Natural killer cell (primary cell): ENCODE measurements at regions not wholly inside any gene's neighbourhood (a gene's known extent, or its start where the extent isn't known, plus 50 kb on each side); places are given as distances from the start of the nearest gene placed in this dataset.
A peak's percentile ranks its signal among the peaks of the same experiment; 100 is the strongest.
"Not testable (repeated sequence)": the region's sequence is repeated elsewhere in the genome, so short reads cannot be mapped to it uniquely, and the experiment has no call there.

ENCODE experiments used
- ATAC-seq, 3 donors: fragments of 150-1000 bp in 2 of 3; fragments of 200-7000 bp in 1 of 3; cut with Tn5 transposase; 1 replicate in 1 of 3; 2 replicates in 2 of 3; pipeline ENCODE4 v1.10.0; 2021; ENCODE audit warnings: mild to moderate bottlenecking in 2 of 3, moderate library complexity in 2 of 3
- DNase-seq, 2 donors: peaks; one replicate each; pipeline versions ENCODE4 v3.0.0 to v3.0.0-alpha.2; 2013 to 2021; ENCODE audit warnings: mixed read lengths in 1 of 2
- H3K27ac ChIP-seq: one replicate; pipeline ENCODE4 v1.5.1; 2013; ENCODE audit warnings: mild to moderate bottlenecking, low read length
- H3K27me3 ChIP-seq: one replicate; pipeline ENCODE4 v1.6.1; 2013; ENCODE audit warnings: low read length; ENCODE audit not compliant: control insufficient read depth, insufficient read depth
- H3K36me3 ChIP-seq: one replicate; pipeline ENCODE4 v1.6.1; 2013; ENCODE audit warnings: low read length; ENCODE audit not compliant: control insufficient read depth, insufficient read depth
- H3K4me1 ChIP-seq: one replicate; pipeline ENCODE4 v1.6.1; 2013; ENCODE audit warnings: low read length; ENCODE audit not compliant: control insufficient read depth, insufficient read depth
- H3K4me3 ChIP-seq: one replicate; pipeline ENCODE4 v1.5.1; 2013; ENCODE audit warnings: low read length
- H3K9me3 ChIP-seq: one replicate; pipeline ENCODE4 v1.6.1; 2013; ENCODE audit warnings: low read length; ENCODE audit not compliant: control insufficient read depth, insufficient read depth
- H3K27ac Mint-ChIP-seq, 2 donors: one replicate each; pipeline ENCODE4 v1.8.0; 2022; ENCODE audit warnings: mild to moderate bottlenecking in 2 of 2, mixed read lengths in 2 of 2, moderate library complexity in 1 of 2
- H3K27me3 Mint-ChIP-seq, 2 donors: one replicate each; pipeline ENCODE4 v1.8.0; 2022; ENCODE audit warnings: low read depth in 2 of 2, mixed read lengths in 2 of 2
- H3K36me3 Mint-ChIP-seq: one replicate; pipeline ENCODE4 v1.8.0; 2022; ENCODE audit warnings: mixed read lengths
- H3K4me1 Mint-ChIP-seq, 2 donors: one replicate each; pipeline ENCODE4 v1.8.0; 2022; ENCODE audit warnings: mixed read lengths in 2 of 2
- H3K4me3 Mint-ChIP-seq: one replicate; pipeline ENCODE4 v1.8.0; 2022; ENCODE audit warnings: mild to moderate bottlenecking, moderate library complexity, mixed read lengths
- H3K9me3 Mint-ChIP-seq, 2 donors: one replicate each; pipeline ENCODE4 v1.8.0; 2022; ENCODE audit warnings: mixed read lengths in 2 of 2
- CTCF ChIP-seq: fragments of 200-600 bp; IDR thresholded peaks from one replicate; pipeline ENCODE4 v1.8.0; 2022; ENCODE audit warnings: antibody characterized with exemption
- WGBS: methylation state at CpG from one replicate; pipeline ENCODE4 v1.1.7; 2013; ENCODE audit warnings: missing lambda C conversion rate; ENCODE audit not compliant: insufficient coverage; 5-methylcytosine and 5-hydroxymethylcytosine counted together
- intact Hi-C: fragments of 100-400 bp; cut with micrococcal nuclease; formaldehyde crosslinking; loops from one replicate; pipeline ENCODE4 v1.14.2; 2022

GRCh38 chr3:145087038-145087437 is 1073.9 kb downstream of the PLOD2 start:
- H3K27ac ChIP-seq = no peak overlapping the region
- Mint-ChIP-seq H3K9me3 (peaks cover 12 to 16% of the 10 kb centered on the region in 2 donors), H3K4me3 (no peak overlapping the region), H3K36me3 (no peaks in the 10 kb centered on the region), H3K27me3 (no peaks in the 10 kb centered on the region), H3K4me1 (no peaks in the 10 kb centered on the region), H3K27ac (no peak overlapping the region)
- no CpG with 5 or more reads among the region's 1 CpG for WGBS
- H3K27me3 ChIP-seq = no peaks in the 10 kb centered on the region
- H3K36me3 ChIP-seq = no peaks in the 10 kb centered on the region
- ATAC-seq (no peak), DNase-seq (no peak)
- H3K4me3 ChIP-seq = no peak overlapping the region
- TF ChIP-seq CTCF = no peak
- H3K4me1 ChIP-seq = no peaks in the 10 kb centered on the region
- no peaks in the 10 kb centered on the region for H3K9me3 ChIP-seq
- intact Hi-C loops = no loop called here

- intact Hi-C loops = no loop called here
- H3K4me3 Mint-ChIP-seq = no peak overlapping the region
- H3K4me1 Mint-ChIP-seq = no peaks in the 10 kb centered on the region
- Histone ChIP-seq H3K4me1 (no peaks in the 10 kb centered on the region), H3K36me3 (no peaks in the 10 kb centered on the region), H3K27me3 (no peaks in the 10 kb centered on the region), H3K4me3 (no peak overlapping the region), H3K9me3 (no peaks in the 10 kb centered on the region), H3K27ac (no peak overlapping the region)
- no peaks in the 10 kb centered on the region for H3K27me3 Mint-ChIP-seq
- DNase-seq = no peak
- no peaks in the 10 kb centered on the region for H3K36me3 Mint-ChIP-seq
- ATAC-seq = no peak
- H3K9me3 Mint-ChIP-seq = peaks cover 14 to 15% of the 10 kb centered on the region in 2 donors
- H3K27ac Mint-ChIP-seq = no peak overlapping the region
- no peak for TF ChIP-seq CTCF
- 72% methylated on average over 2 of the region's 2 CpGs for WGBS
Measured at GRCh38 chr3:145088917-145089316, 1072.1 kb downstream of the PLOD2 start.

- H3K36me3 Mint-ChIP-seq = no peaks in the 10 kb centered on the region
- Histone ChIP-seq H3K4me1 (no peaks in the 10 kb centered on the region), H3K36me3 (no peaks in the 10 kb centered on the region), H3K4me3 (no peak overlapping the region), H3K9me3 (no peaks in the 10 kb centered on the region), H3K27ac (no peak overlapping the region), H3K27me3 (no peaks in the 10 kb centered on the region)
- no peak for TF ChIP-seq CTCF
- DNase-seq (no peak), ATAC-seq (no peak)
- peaks cover 14 to 15% of the 10 kb centered on the region in 2 donors for H3K9me3 Mint-ChIP-seq
- H3K27ac Mint-ChIP-seq = no peak overlapping the region
- H3K27me3 Mint-ChIP-seq = no peaks in the 10 kb centered on the region
- no peaks in the 10 kb centered on the region for H3K4me1 Mint-ChIP-seq
- WGBS = 86% methylated on average over 1 of the region's 2 CpGs
- intact Hi-C loops = no loop called here
- no peak overlapping the region for H3K4me3 Mint-ChIP-seq
Measured at GRCh38 chr3:145089337-145089736, 1071.6 kb downstream of the PLOD2 start.

GRCh38 chr3:145094355-145094941 is 1066.5 kb downstream of the PLOD2 start:
- Mint-ChIP-seq H3K9me3 (peaks cover 6 to 8% of the 10 kb centered on the region in 2 donors), H3K4me1 (no peaks in the 10 kb centered on the region), H3K4me3 (no peak overlapping the region), H3K27ac (no peak overlapping the region), H3K36me3 (no peaks in the 10 kb centered on the region), H3K27me3 (no peaks in the 10 kb centered on the region)
- ATAC-seq = no peak
- no peaks in the 10 kb centered on the region for H3K4me1 ChIP-seq
- H3K27me3 ChIP-seq = no peaks in the 10 kb centered on the region
- 22% methylated on average over 3 of the region's 3 CpGs for WGBS
- H3K4me3 ChIP-seq = no peak overlapping the region
- H3K9me3 ChIP-seq = no peaks in the 10 kb centered on the region
- intact Hi-C loops = no loop called here
- no peak overlapping the region for H3K27ac ChIP-seq
- DNase-seq = peak in 1 of 2 donors; percentile 7
- TF ChIP-seq CTCF = no peak
- H3K36me3 ChIP-seq = no peaks in the 10 kb centered on the region

GRCh38 chr3:145111141-145111540 is 1049.8 kb downstream of the PLOD2 start:
- H3K4me3 Mint-ChIP-seq, H3K4me1 Mint-ChIP-seq, H3K9me3 ChIP-seq, intact Hi-C loops, DNase-seq, H3K27me3 ChIP-seq, ATAC-seq, H3K27ac Mint-ChIP-seq, H3K36me3 ChIP-seq, H3K4me3 ChIP-seq, H3K27ac ChIP-seq, H3K36me3 Mint-ChIP-seq, H3K27me3 Mint-ChIP-seq, H3K4me1 ChIP-seq: not testable (repeated sequence)
- H3K9me3 Mint-ChIP-seq = peaks cover 23 to 40% of the 10 kb centered on the region in 2 donors
- 90% methylated on average over 4 of the region's 5 CpGs for WGBS
